ENCODE measurements at regions not wholly inside any gene's neighbourhood (a gene's known extent, or its start where the extent isn't known, plus 50 kb on each side); places are given as distances from the start of the nearest gene placed in this dataset.

DNA sequence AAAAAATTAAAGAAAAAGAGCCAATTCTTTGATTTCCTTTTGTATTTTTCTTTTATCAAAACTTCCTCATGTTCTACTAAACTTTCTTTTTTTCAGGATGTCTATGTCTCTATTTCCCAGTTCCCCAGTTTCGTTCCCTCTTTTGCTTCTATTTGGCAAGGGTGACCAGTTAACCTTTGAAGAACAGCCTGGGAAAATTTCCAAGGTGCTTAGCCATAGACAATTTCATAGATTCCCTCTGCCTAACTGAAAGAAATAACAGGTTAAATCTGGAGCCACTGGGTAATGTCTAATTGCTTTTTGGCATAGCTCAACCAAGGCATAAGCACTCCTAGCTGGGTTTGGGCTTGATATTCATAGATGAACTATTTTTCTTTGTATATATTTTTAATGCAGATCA, 272.3 kb downstream of the ADGRL2 start:
- Histone ChIP-seq H3K4me3 (ENCODE audit: insufficient read depth, low read depth, low read length) (no peak overlapping the region), H3K9me3 (ENCODE audit: control insufficient read depth, insufficient read depth, low read length) (no peaks in the 10 kb centered on the region), H3K4me2 (ENCODE audit: low read depth, low read length) (no peak overlapping the region), H3K27me3 (ENCODE audit: control insufficient read depth, insufficient read depth, low read length) (no peaks in the 10 kb centered on the region), H3K4me1 (ENCODE audit: control insufficient read depth, insufficient read depth, low read length) (no peaks in the 10 kb centered on the region), H2BK15ac (ENCODE audit: low read depth, low read length) (no peak overlapping the region), H3K36me3 (ENCODE audit: control insufficient read depth, insufficient read depth, low read length) (no peaks in the 10 kb centered on the region), H3K9ac (ENCODE audit: low read depth, low read length) (no peak overlapping the region), H4K5ac (ENCODE audit: low read depth, low read length) (no peak overlapping the region), H2AK5ac (ENCODE audit: low read depth, low read length) (no peak overlapping the region), H4K91ac (ENCODE audit: insufficient read depth, low read depth, low read length) (no peak overlapping the region), H2BK20ac (ENCODE audit: low read depth, low read length) (no peak overlapping the region), H2AFZ (replicated peaks; ENCODE audit: low read length, poor library complexity) (no peak overlapping the region), H2BK5ac (ENCODE audit: low read depth, low read length, poor library complexity, severe bottlenecking) (no peak overlapping the region), H3K27ac (ENCODE audit: insufficient read depth, low read length) (no peak overlapping the region), H3K4ac (ENCODE audit: low read depth, low read length) (no peak overlapping the region), H2AK9ac (replicated peaks; ENCODE audit: low read depth, low read length, poor library complexity) (no peak overlapping the region), H3K79me1 (ENCODE audit: low read depth in 1 of 2, low read length in 2 of 2) (no peaks in the 10 kb centered on the region), H2BK120ac (ENCODE audit: low read depth, low read length) (no peak overlapping the region), H3K23ac (ENCODE audit: low read depth, low read length) (no peak overlapping the region), H3K14ac (replicated peaks; ENCODE audit: low read depth, low read length) (no peak overlapping the region), H3K18ac (ENCODE audit: low read depth, low read length) (no peak overlapping the region), H4K20me1 (ENCODE audit: insufficient read depth, low read length) (no peaks in the 10 kb centered on the region), H3K9me1 (ENCODE audit: insufficient read depth, low read length) (no peaks in the 10 kb centered on the region), H4K8ac (ENCODE audit: low read depth in 2 of 2, low read length in 2 of 2) (no peak overlapping the region), H3K56ac (ENCODE audit: extremely low read depth, insufficient read depth, low read length) (no peak overlapping the region)
- WGBS, 2 experiments (ENCODE audit: extremely low coverage in 2 of 2, insufficient read length in 1 of 2) = no CpG with 5 or more reads among the region's 1 CpG
- CTCF ChIA-PET = no interaction called here
- no peak for TF ChIP-seq SMC3 (IDR thresholded peaks at IDR 0.05; ENCODE audit: low read depth, low read length)
- TF ChIP-seq MXI1 (IDR thresholded peaks at IDR 0.05; ENCODE audit: borderline replicate concordance, low read depth, low read length) = no peak
- TF ChIP-seq, protein P1, sequence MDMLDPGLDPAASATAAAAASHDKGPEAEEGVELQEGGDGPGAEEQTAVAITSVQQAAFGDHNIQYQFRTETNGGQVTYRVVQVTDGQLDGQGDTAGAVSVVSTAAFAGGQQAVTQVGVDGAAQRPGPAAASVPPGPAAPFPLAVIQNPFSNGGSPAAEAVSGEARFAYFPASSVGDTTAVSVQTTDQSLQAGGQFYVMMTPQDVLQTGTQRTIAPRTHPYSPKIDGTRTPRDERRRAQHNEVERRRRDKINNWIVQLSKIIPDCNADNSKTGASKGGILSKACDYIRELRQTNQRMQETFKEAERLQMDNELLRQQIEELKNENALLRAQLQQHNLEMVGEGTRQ (IDR thresholded peaks at IDR 0.05; ENCODE audit: low read depth, low read length) = no peak
- no peak for TF ChIP-seq POLR2A (IDR thresholded peaks at IDR 0.05; ENCODE audit: low read depth, low read length)
- no peak for TF ChIP-seq CHD1 (IDR thresholded peaks at IDR 0.05; ENCODE audit: low read depth, low read length)
- TF ChIP-seq FOS (IDR thresholded peaks at IDR 0.05; ENCODE audit: low read depth, low read length) = no peak
- TF ChIP-seq BHLHE40 (IDR thresholded peaks at IDR 0.05; ENCODE audit: low read depth, low read length) = no peak
- TF ChIP-seq NFE2L2 (IDR thresholded peaks at IDR 0.05; ENCODE audit: low read depth, low read length) = no peak
- TF ChIP-seq CEBPB (IDR thresholded peaks at IDR 0.05; ENCODE audit: low read depth, low read length) = no peak
- TF ChIP-seq, protein P2, sequence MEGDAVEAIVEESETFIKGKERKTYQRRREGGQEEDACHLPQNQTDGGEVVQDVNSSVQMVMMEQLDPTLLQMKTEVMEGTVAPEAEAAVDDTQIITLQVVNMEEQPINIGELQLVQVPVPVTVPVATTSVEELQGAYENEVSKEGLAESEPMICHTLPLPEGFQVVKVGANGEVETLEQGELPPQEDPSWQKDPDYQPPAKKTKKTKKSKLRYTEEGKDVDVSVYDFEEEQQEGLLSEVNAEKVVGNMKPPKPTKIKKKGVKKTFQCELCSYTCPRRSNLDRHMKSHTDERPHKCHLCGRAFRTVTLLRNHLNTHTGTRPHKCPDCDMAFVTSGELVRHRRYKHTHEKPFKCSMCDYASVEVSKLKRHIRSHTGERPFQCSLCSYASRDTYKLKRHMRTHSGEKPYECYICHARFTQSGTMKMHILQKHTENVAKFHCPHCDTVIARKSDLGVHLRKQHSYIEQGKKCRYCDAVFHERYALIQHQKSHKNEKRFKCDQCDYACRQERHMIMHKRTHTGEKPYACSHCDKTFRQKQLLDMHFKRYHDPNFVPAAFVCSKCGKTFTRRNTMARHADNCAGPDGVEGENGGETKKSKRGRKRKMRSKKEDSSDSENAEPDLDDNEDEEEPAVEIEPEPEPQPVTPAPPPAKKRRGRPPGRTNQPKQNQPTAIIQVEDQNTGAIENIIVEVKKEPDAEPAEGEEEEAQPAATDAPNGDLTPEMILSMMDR (conservative IDR thresholded peaks at IDR 0.05; ENCODE audit: low read depth, low read length) = no peak
- TF ChIP-seq RCOR1 (IDR thresholded peaks at IDR 0.05; ENCODE audit: insufficient replicate concordance, low read length) = no peak
- no peak for TF ChIP-seq MAFK (IDR thresholded peaks at IDR 0.05; ENCODE audit: low read depth, low read length)
- TF ChIP-seq, protein P3, sequence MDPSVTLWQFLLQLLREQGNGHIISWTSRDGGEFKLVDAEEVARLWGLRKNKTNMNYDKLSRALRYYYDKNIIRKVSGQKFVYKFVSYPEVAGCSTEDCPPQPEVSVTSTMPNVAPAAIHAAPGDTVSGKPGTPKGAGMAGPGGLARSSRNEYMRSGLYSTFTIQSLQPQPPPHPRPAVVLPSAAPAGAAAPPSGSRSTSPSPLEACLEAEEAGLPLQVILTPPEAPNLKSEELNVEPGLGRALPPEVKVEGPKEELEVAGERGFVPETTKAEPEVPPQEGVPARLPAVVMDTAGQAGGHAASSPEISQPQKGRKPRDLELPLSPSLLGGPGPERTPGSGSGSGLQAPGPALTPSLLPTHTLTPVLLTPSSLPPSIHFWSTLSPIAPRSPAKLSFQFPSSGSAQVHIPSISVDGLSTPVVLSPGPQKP (IDR thresholded peaks at IDR 0.05; ENCODE audit: borderline replicate concordance, low read depth, low read length) = no peak
- BruUV-seq (replicated peaks) = no TSS peak
- dilution Hi-C loops (cut with HindIII; ENCODE audit: low sequenced_read_pairs, unreplicated experiment) (no loop called here), in situ Hi-C loops (cut with MboI; ENCODE audit: low sequenced_read_pairs) (no loop called here), intact Hi-C loops (cut with micrococcal nuclease) (no loop called here)
- no peak for ATAC-seq (ENCODE audit: low read depth)
- POLR2A ChIA-PET (ENCODE audit: unreplicated experiment) = no interaction called here
- DNase-seq = no peak
